CD4-positive, alpha-beta T cell treated with Interleukin-15 for 4 hours (primary cell): ENCODE measurements at regions not wholly inside any gene's neighbourhood (a gene's known extent, or its start where the extent isn't known, plus 50 kb on each side); places are given as distances from the start of the nearest gene placed in this dataset.
"Not testable (repeated sequence)": the region's sequence is repeated elsewhere in the genome, so short reads cannot be mapped to it uniquely, and the experiment has no call there.

Experiments
- DNase-seq: peaks from one replicate; pipeline ENCODE4 v3.0.0-alpha.2; 2020; ENCODE audit warnings: low spot score

- DNase-seq, result no peak
Measured at GRCh38 chr6:65989676-65990075, 282.6 kb upstream of the EYS start.

- DNase-seq, result no peak
Measured at GRCh38 chr6:65988006-65988405, 281.0 kb upstream of the EYS start.

GRCh38 chr6:65984089-65984488 is 277.1 kb upstream of the EYS start:
- no peak for DNase-seq

GRCh38 chr6:65979120-65979519 is 272.1 kb upstream of the EYS start:
- no peak for DNase-seq

GRCh38 chr6:65971252-65971651 is 264.2 kb upstream of the EYS start:
- not testable (repeated sequence) for DNase-seq

- no peak for DNase-seq
Measured at GRCh38 chr6:65964261-65964660, 257.2 kb upstream of the EYS start.

- DNase-seq, result no peak
Measured at GRCh38 chr6:65955034-65955433, 248.0 kb upstream of the EYS start.

GRCh38 chr6:65948062-65948461 is 241.0 kb upstream of the EYS start:
- DNase-seq, result no peak

- no peak for DNase-seq
Measured at GRCh38 chr6:65943548-65943947, 236.5 kb upstream of the EYS start.

- DNase-seq, result no peak
Measured at GRCh38 chr6:65943051-65943450, 236.0 kb upstream of the EYS start.

- no peak for DNase-seq
Measured at GRCh38 chr6:65938000-65938399, 231.0 kb upstream of the EYS start.

- DNase-seq, result no peak
Measured at GRCh38 chr6:65935412-65935811, 228.4 kb upstream of the EYS start.

GRCh38 chr6:65933390-65933789 is 226.4 kb upstream of the EYS start:
- DNase-seq, result no peak

- no peak for DNase-seq
Measured at GRCh38 chr6:65927141-65927540, 220.1 kb upstream of the EYS start.

GRCh38 chr6:65924411-65924810 is 217.4 kb upstream of the EYS start:
- DNase-seq, result no peak

GRCh38 chr6:65922049-65922448 is 215.0 kb upstream of the EYS start:
- DNase-seq, result no peak

- no peak for DNase-seq
Measured at GRCh38 chr6:65908065-65908464, 201.0 kb upstream of the EYS start.

- DNase-seq, result no peak
Measured at GRCh38 chr6:65903992-65904391, 197.0 kb upstream of the EYS start.

- no peak for DNase-seq
Measured at GRCh38 chr6:65900928-65901327, 193.9 kb upstream of the EYS start.

- DNase-seq, result no peak
Measured at GRCh38 chr6:65896140-65896539, 189.1 kb upstream of the EYS start.

- DNase-seq, result no peak
Measured at GRCh38 chr6:65876668-65877067, 169.6 kb upstream of the EYS start.

GRCh38 chr6:65852369-65852852 is 145.4 kb upstream of the EYS start:
- no peak for DNase-seq

- DNase-seq, result no peak
Measured at GRCh38 chr6:65830151-65830550, 123.1 kb upstream of the EYS start.

- no peak for DNase-seq
Measured at GRCh38 chr6:65819152-65819551, 112.1 kb upstream of the EYS start.

- no peak for DNase-seq
Measured at GRCh38 chr6:65818576-65818975, 111.5 kb upstream of the EYS start.
